Activated T-cell treated with anti-CD3 and anti-CD28 coated beads, Interleukin-2, amount 50 U/mL, for 48 hours (primary cell): ENCODE measurements at regions not wholly inside any gene's neighbourhood (a gene's known extent, or its start where the extent isn't known, plus 50 kb on each side); places are given as distances from the start of the nearest gene placed in this dataset.
A peak's percentile ranks its signal among the peaks of the same experiment; 100 is the strongest.

Experiments
- DNase-seq, 2 experiments: peaks; one replicate each; pipeline ENCODE4 v3.0.0-alpha.2; 2020

GRCh38 chr1:25100151-25100833 is 132.0 kb downstream of the SYF2 start:
- DNase-seq: no peak

- peak; percentile 54 to 62 for DNase-seq
Measured at GRCh38 chr1:25099343-25099951, 132.9 kb downstream of the SYF2 start.

- no peak for DNase-seq
Measured at GRCh38 chr1:25098717-25099116, 133.6 kb downstream of the SYF2 start.

GRCh38 chr1:25096307-25097150 is 135.8 kb downstream of the SYF2 start:
- no peak for DNase-seq

GRCh38 chr1:25095635-25096200 is 136.6 kb downstream of the SYF2 start:
- DNase-seq: no peak

GRCh38 chr1:25094995-25095394 is 137.3 kb downstream of the SYF2 start:
- no peak for DNase-seq

- DNase-seq: no peak
Measured at GRCh38 chr1:25094229-25094628, 138.1 kb downstream of the SYF2 start.

GRCh38 chr1:25091658-25092057 is 140.6 kb downstream of the SYF2 start:
- no peak for DNase-seq

- no peak for DNase-seq
Measured at GRCh38 chr1:25090707-25091422, 141.4 kb downstream of the SYF2 start.

GRCh38 chr1:25089772-25090171 is 142.5 kb downstream of the SYF2 start:
- no peak for DNase-seq

- no peak for DNase-seq
Measured at GRCh38 chr1:25088946-25089345, 143.4 kb downstream of the SYF2 start.

GRCh38 chr1:25088180-25088701 is 144.1 kb downstream of the SYF2 start:
- DNase-seq: no peak

- no peak for DNase-seq
Measured at GRCh38 chr1:25086518-25087079, 145.7 kb downstream of the SYF2 start.

- DNase-seq: no peak
Measured at GRCh38 chr1:25084407-25084806, 147.9 kb downstream of the SYF2 start.

GRCh38 chr1:25083481-25084345 is 148.6 kb downstream of the SYF2 start:
- DNase-seq: no peak

- no peak for DNase-seq
Measured at GRCh38 chr1:25082995-25083394, 149.3 kb downstream of the SYF2 start.

- no peak for DNase-seq
Measured at GRCh38 chr1:25082216-25082899, 149.9 kb downstream of the SYF2 start.

GRCh38 chr1:25081496-25081895 is 150.8 kb downstream of the SYF2 start:
- DNase-seq: no peak

GRCh38 chr1:25080294-25081209 is 150.5 kb upstream of the RUNX3 start:
- DNase-seq: no peak

- DNase-seq: no peak
Measured at GRCh38 chr1:25079048-25079447, 149.0 kb upstream of the RUNX3 start.
